ENCODE measurements at regions not wholly inside any gene's neighbourhood (a gene's known extent, or its start where the extent isn't known, plus 50 kb on each side); places are given as distances from the start of the nearest gene placed in this dataset.

- TF ChIP-seq CHD2 (IDR thresholded peaks at IDR 0.05; ENCODE audit: low read length, partially characterized antibody), result no peak
- TF ChIP-seq KDM1A (IDR thresholded peaks at IDR 0.05; ENCODE audit: low read depth), result no peak
- no peak for TF ChIP-seq RAD21 (conservative IDR thresholded peaks at IDR 0.05 in 1 of 2, IDR thresholded peaks at IDR 0.05 in 1 of 2)
- TF ChIP-seq, protein P1, sequence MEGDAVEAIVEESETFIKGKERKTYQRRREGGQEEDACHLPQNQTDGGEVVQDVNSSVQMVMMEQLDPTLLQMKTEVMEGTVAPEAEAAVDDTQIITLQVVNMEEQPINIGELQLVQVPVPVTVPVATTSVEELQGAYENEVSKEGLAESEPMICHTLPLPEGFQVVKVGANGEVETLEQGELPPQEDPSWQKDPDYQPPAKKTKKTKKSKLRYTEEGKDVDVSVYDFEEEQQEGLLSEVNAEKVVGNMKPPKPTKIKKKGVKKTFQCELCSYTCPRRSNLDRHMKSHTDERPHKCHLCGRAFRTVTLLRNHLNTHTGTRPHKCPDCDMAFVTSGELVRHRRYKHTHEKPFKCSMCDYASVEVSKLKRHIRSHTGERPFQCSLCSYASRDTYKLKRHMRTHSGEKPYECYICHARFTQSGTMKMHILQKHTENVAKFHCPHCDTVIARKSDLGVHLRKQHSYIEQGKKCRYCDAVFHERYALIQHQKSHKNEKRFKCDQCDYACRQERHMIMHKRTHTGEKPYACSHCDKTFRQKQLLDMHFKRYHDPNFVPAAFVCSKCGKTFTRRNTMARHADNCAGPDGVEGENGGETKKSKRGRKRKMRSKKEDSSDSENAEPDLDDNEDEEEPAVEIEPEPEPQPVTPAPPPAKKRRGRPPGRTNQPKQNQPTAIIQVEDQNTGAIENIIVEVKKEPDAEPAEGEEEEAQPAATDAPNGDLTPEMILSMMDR (IDR thresholded peaks at IDR 0.05), result no peak
- TF ChIP-seq RFX5 (IDR thresholded peaks at IDR 0.05), result no peak
- no peak for TF ChIP-seq MAX (IDR thresholded peaks at IDR 0.05)
- no peak for TF ChIP-seq ZSCAN20 (CRISPR knock-in tag; IDR thresholded peaks at IDR 0.05)
- no peak for TF ChIP-seq EP300 (IDR thresholded peaks at IDR 0.05)
- TF ChIP-seq JUNB (IDR thresholded peaks at IDR 0.05), result no peak
- no peak for TF ChIP-seq ZC3H11A (IDR thresholded peaks at IDR 0.05)
- no peak for TF ChIP-seq HOXA7 (CRISPR knock-in tag; IDR thresholded peaks at IDR 0.05)
- TF ChIP-seq POLR2A (IDR thresholded peaks at IDR 0.05; ENCODE audit: low read length), result no peak
- TF ChIP-seq ESRRA (IDR thresholded peaks at IDR 0.05; ENCODE audit: borderline replicate concordance, low read length), result no peak
- TF ChIP-seq HDAC2 (IDR thresholded peaks at IDR 0.05), result no peak
Observed at GRCh38 chr1:55821234-55821633, 606.1 kb upstream of the USP24 start.
